ENCODE measurements at regions not wholly inside any gene's neighbourhood (a gene's known extent, or its start where the extent isn't known, plus 50 kb on each side); places are given as distances from the start of the nearest gene placed in this dataset.

DNA sequence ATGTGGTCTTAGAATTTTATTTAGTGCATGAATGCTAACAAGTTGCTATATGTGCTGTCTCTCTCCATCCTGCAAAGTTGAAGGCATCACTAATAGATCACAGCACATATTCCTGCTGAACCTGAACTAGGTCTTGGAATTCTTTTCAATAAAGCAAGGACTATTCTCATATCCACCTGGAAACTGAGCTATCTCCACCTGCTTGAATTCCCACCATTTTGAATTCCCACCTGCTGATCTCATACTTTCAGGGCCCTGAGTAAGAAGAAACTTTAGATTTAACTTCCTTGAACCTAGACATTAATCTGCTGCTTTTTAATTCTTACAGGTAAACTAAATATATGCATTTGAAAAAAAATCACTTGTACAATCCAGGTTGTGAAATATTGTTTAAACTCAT lies 445.3 kb upstream of the CCL2 start:
- H3K4me1 ChIP-seq (ENCODE audit: control insufficient read depth, insufficient read depth, low read length) = no peaks in the 10 kb centered on the region
- intact Hi-C loops (cut with micrococcal nuclease) = no loop called here

More for the DNA sequence above, 445.3 kb upstream of the CCL2 start:
- Histone ChIP-seq H4K20me1 (ENCODE audit: insufficient read depth, low read length) (no peaks in the 10 kb centered on the region), H3K14ac (replicated peaks; ENCODE audit: low read depth, low read length) (no peak overlapping the region), H2AK5ac (ENCODE audit: low read depth, low read length) (no peak overlapping the region), H3K18ac (ENCODE audit: low read depth, low read length) (no peak overlapping the region), H2AFZ (replicated peaks; ENCODE audit: low read length, poor library complexity) (no peak overlapping the region), H4K8ac (ENCODE audit: low read depth in 2 of 2, low read length in 2 of 2) (no peak overlapping the region), H2AK9ac (replicated peaks; ENCODE audit: low read depth, low read length, poor library complexity) (no peak overlapping the region), H3K9me1 (ENCODE audit: insufficient read depth, low read length) (no peaks in the 10 kb centered on the region), H3K4ac (ENCODE audit: low read depth, low read length) (no peak overlapping the region), H3K79me1 (ENCODE audit: low read depth in 1 of 2, low read length in 2 of 2) (no peaks in the 10 kb centered on the region), H3K4me3 (ENCODE audit: insufficient read depth, low read depth, low read length) (no peak overlapping the region), H3K36me3 (ENCODE audit: control insufficient read depth, insufficient read depth, low read length) (no peaks in the 10 kb centered on the region), H2BK15ac (ENCODE audit: low read depth, low read length) (no peak overlapping the region), H3K9ac (ENCODE audit: low read depth, low read length) (no peak overlapping the region), H4K91ac (ENCODE audit: insufficient read depth, low read depth, low read length) (no peak overlapping the region), H3K27ac (ENCODE audit: insufficient read depth, low read length) (no peak overlapping the region), H3K4me2 (ENCODE audit: low read depth, low read length) (no peak overlapping the region), H3K56ac (ENCODE audit: extremely low read depth, insufficient read depth, low read length) (no peak overlapping the region), H3K27me3 (ENCODE audit: control insufficient read depth, insufficient read depth, low read length) (no peaks in the 10 kb centered on the region), H2BK20ac (ENCODE audit: low read depth, low read length) (no peak overlapping the region), H3K9me3 (ENCODE audit: control insufficient read depth, insufficient read depth, low read length) (no peaks in the 10 kb centered on the region), H4K5ac (ENCODE audit: low read depth, low read length) (no peak overlapping the region), H2BK120ac (ENCODE audit: low read depth, low read length) (no peak overlapping the region), H2BK5ac (ENCODE audit: low read depth, low read length, poor library complexity, severe bottlenecking) (no peak overlapping the region), H3K23ac (ENCODE audit: low read depth, low read length) (no peak overlapping the region)
- BruUV-seq (replicated peaks) = no TSS peak
- dilution Hi-C loops (cut with HindIII; ENCODE audit: low sequenced_read_pairs, unreplicated experiment) = no loop called here
- in situ Hi-C loops (cut with MboI; ENCODE audit: low sequenced_read_pairs) = no loop called here
- ChIA-PET CTCF (no interaction called here), POLR2A (ENCODE audit: unreplicated experiment) (no interaction called here)
- TF ChIP-seq, protein P1, sequence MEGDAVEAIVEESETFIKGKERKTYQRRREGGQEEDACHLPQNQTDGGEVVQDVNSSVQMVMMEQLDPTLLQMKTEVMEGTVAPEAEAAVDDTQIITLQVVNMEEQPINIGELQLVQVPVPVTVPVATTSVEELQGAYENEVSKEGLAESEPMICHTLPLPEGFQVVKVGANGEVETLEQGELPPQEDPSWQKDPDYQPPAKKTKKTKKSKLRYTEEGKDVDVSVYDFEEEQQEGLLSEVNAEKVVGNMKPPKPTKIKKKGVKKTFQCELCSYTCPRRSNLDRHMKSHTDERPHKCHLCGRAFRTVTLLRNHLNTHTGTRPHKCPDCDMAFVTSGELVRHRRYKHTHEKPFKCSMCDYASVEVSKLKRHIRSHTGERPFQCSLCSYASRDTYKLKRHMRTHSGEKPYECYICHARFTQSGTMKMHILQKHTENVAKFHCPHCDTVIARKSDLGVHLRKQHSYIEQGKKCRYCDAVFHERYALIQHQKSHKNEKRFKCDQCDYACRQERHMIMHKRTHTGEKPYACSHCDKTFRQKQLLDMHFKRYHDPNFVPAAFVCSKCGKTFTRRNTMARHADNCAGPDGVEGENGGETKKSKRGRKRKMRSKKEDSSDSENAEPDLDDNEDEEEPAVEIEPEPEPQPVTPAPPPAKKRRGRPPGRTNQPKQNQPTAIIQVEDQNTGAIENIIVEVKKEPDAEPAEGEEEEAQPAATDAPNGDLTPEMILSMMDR (conservative IDR thresholded peaks at IDR 0.05; ENCODE audit: low read depth, low read length) = no peak
- TF ChIP-seq, protein P2, sequence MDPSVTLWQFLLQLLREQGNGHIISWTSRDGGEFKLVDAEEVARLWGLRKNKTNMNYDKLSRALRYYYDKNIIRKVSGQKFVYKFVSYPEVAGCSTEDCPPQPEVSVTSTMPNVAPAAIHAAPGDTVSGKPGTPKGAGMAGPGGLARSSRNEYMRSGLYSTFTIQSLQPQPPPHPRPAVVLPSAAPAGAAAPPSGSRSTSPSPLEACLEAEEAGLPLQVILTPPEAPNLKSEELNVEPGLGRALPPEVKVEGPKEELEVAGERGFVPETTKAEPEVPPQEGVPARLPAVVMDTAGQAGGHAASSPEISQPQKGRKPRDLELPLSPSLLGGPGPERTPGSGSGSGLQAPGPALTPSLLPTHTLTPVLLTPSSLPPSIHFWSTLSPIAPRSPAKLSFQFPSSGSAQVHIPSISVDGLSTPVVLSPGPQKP (IDR thresholded peaks at IDR 0.05; ENCODE audit: borderline replicate concordance, low read depth, low read length) = no peak
- TF ChIP-seq MAZ (IDR thresholded peaks at IDR 0.05; ENCODE audit: borderline replicate concordance, low read depth, low read length) (no peak), FOS (IDR thresholded peaks at IDR 0.05; ENCODE audit: low read depth, low read length) (no peak), RAD21 (IDR thresholded peaks at IDR 0.05; ENCODE audit: low read length) (no peak), RCOR1 (IDR thresholded peaks at IDR 0.05; ENCODE audit: insufficient replicate concordance, low read length) (no peak), CEBPB (IDR thresholded peaks at IDR 0.05; ENCODE audit: low read depth, low read length) (no peak), MXI1 (IDR thresholded peaks at IDR 0.05; ENCODE audit: borderline replicate concordance, low read depth, low read length) (no peak), NFE2L2 (IDR thresholded peaks at IDR 0.05; ENCODE audit: low read depth, low read length) (no peak), POLR2A (IDR thresholded peaks at IDR 0.05; ENCODE audit: low read depth, low read length) (no peak), SMC3 (IDR thresholded peaks at IDR 0.05; ENCODE audit: low read depth, low read length) (no peak), RFX5 (IDR thresholded peaks at IDR 0.05; ENCODE audit: low read depth, low read length) (no peak), MAFK (IDR thresholded peaks at IDR 0.05; ENCODE audit: low read depth, low read length) (no peak), BHLHE40 (IDR thresholded peaks at IDR 0.05; ENCODE audit: low read depth, low read length) (no peak), CHD1 (IDR thresholded peaks at IDR 0.05; ENCODE audit: low read depth, low read length) (no peak)
- TF ChIP-seq, protein P3, sequence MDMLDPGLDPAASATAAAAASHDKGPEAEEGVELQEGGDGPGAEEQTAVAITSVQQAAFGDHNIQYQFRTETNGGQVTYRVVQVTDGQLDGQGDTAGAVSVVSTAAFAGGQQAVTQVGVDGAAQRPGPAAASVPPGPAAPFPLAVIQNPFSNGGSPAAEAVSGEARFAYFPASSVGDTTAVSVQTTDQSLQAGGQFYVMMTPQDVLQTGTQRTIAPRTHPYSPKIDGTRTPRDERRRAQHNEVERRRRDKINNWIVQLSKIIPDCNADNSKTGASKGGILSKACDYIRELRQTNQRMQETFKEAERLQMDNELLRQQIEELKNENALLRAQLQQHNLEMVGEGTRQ (IDR thresholded peaks at IDR 0.05; ENCODE audit: low read depth, low read length) = no peak
- DNase-seq (no peak), ATAC-seq (ENCODE audit: low read depth) (no peak)

Data from IMR-90 (cell line).